NCI-H2029 treated with DMSO at 0.1 percent for 48 hours (cell line): ENCODE measurements at regions not wholly inside any gene's neighbourhood (a gene's known extent, or its start where the extent isn't known, plus 50 kb on each side); places are given as distances from the start of the nearest gene placed in this dataset.

Source experiments
- DNase-seq: peaks from one replicate; lab custom pipeline; 2025; lab: John Stamatoyannopoulos, UW

DNA sequence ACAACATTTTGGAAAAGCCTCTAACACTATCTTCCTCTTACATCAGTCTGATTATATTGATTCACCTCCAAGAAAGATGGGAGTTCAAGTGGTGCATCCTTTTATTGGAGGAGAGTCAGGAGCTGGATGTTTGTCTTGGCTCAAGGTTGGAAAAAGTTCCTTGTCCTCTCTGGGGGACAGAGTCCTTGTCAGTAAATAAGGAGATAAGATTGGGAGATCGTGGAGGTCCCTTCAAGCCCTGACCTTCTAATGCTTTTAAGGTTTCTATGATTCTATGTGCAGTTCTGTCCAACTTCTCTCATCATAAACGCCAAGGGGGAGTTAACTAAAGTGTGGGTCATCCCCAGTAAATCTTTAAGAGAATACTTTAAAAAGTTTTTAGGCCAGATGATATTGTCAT lies 60.9 kb upstream of the CCBE1 start:
- no peak for DNase-seq

DNA sequence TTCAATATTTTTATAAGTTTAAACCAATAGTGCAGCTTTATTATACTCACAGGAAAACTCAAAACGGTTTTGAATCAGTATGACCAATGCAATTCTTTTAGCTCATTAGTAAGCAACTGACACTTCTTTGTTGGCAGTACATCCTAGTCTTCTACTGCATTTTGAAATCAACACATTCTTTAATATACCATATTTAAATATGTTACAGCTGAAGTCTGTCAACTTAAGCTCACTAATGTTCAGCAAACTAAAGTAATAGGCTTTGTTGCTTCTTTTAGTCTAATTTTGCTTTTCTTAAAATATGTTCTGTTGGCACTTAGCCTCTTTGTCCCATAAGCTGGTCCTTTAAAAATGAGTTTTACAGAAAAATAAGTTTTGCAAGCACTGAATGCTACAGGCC lies 55.4 kb upstream of the CCBE1 start:
- no peak for DNase-seq

- no peak for DNase-seq
Measured at GRCh38 chr18:59751186-59751585, 54.0 kb upstream of the CCBE1 start.

GRCh38 chr18:59748628-59749360 lies 51.6 kb upstream of the CCBE1 start:
- no peak for DNase-seq
